Fibroblast of lung (primary cell): ENCODE measurements at regions not wholly inside any gene's neighbourhood (a gene's known extent, or its start where the extent isn't known, plus 50 kb on each side); places are given as distances from the start of the nearest gene placed in this dataset.

Experiments
- EZH2 ChIP-seq: IDR thresholded peaks from 2 replicates; pipeline ENCODE4 v1.5.1; 2012; ENCODE audit warnings: low read length, control low read depth, mild to moderate bottlenecking; ENCODE audit errors: missing control alignments
- TF ChIP-seq, protein P1 (sequence below), 2 donors: IDR thresholded peaks in 1 of 2; conservative IDR thresholded peaks in 1 of 2; 1 replicate in 1 of 2; 2 replicates in 1 of 2; pipeline ENCODE4 v1.5.1; 2011 to 2012; ENCODE audit warnings: low read length in 2 of 2, control low read depth in 1 of 2, inconsistent platforms in 1 of 2, low read depth in 1 of 2, mild to moderate bottlenecking in 1 of 2

DNA sequence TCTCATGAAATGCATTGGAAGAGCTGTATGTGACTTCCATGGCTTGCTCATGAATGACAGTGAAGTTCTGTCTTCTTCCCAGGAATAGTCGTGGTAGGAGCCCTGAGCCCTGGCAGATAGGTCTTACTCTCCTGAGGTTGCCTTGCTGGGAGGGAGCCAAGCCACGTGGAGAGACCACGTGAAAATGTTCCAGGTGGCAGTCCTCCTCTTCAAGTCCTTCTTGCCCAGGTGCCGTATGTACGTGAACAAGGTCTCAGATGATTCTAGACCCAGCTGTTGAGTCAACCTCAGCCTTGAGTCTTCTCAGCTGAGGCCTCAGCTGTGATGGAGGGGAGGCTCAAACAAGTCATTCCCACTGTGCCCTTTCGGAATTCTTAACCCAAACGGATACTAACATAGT, 192.4 kb upstream of the PRDM1 start:
- TF ChIP-seq, protein P1, sequence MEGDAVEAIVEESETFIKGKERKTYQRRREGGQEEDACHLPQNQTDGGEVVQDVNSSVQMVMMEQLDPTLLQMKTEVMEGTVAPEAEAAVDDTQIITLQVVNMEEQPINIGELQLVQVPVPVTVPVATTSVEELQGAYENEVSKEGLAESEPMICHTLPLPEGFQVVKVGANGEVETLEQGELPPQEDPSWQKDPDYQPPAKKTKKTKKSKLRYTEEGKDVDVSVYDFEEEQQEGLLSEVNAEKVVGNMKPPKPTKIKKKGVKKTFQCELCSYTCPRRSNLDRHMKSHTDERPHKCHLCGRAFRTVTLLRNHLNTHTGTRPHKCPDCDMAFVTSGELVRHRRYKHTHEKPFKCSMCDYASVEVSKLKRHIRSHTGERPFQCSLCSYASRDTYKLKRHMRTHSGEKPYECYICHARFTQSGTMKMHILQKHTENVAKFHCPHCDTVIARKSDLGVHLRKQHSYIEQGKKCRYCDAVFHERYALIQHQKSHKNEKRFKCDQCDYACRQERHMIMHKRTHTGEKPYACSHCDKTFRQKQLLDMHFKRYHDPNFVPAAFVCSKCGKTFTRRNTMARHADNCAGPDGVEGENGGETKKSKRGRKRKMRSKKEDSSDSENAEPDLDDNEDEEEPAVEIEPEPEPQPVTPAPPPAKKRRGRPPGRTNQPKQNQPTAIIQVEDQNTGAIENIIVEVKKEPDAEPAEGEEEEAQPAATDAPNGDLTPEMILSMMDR (conservative IDR thresholded peaks at IDR 0.05 in 1 of 2, IDR thresholded peaks at IDR 0.05 in 1 of 2; ENCODE audit: low read depth in 1 of 2, low read length in 2 of 2): no peak
- TF ChIP-seq EZH2: no peak
